ENCODE measurements at regions not wholly inside any gene's neighbourhood (a gene's known extent, or its start where the extent isn't known, plus 50 kb on each side); places are given as distances from the start of the nearest gene placed in this dataset.

- no peaks in the 10 kb centered on the region for H3K79me2 ChIP-seq (ENCODE audit: low read length)
- TF ChIP-seq EZH2phosphoT487 (IDR thresholded peaks at IDR 0.05; ENCODE audit: low read length) (no peak), CTCF (IDR thresholded peaks at IDR 0.05; ENCODE audit: low read length) (no peak), EZH2 (optimal IDR thresholded peaks at IDR 0.05; ENCODE audit: low read depth, low read length) (no peak)
- H3K27ac ChIP-seq (ENCODE audit: low read length) = no peak overlapping the region
- no peaks in the 10 kb centered on the region for H3K9me2 ChIP-seq (replicated peaks; ENCODE audit: insufficient read depth, low read length)
- H3K27me3 ChIP-seq (replicated peaks; ENCODE audit: insufficient read depth, low read length) = no peaks in the 10 kb centered on the region
- H4K20me1 ChIP-seq (ENCODE audit: insufficient read depth, low read length) = no peaks in the 10 kb centered on the region
- no peaks in the 10 kb centered on the region for H3K9me3 ChIP-seq (replicated peaks; ENCODE audit: insufficient read depth, low read length)
- H3K36me3 ChIP-seq (replicated peaks; ENCODE audit: insufficient read depth, low read length) = no peaks in the 10 kb centered on the region
- H3K4me2 ChIP-seq (ENCODE audit: low read depth, low read length) = no peak overlapping the region
- H2AFZ ChIP-seq (ENCODE audit: low read length) = no peak overlapping the region
- H3K4me3 ChIP-seq (ENCODE audit: low read length) = no peak overlapping the region
- H3F3A ChIP-seq (ENCODE audit: insufficient read depth, low read length) = no peaks in the 10 kb centered on the region
- no peak overlapping the region for H3K9ac ChIP-seq (ENCODE audit: low read length)
- no peaks in the 10 kb centered on the region for H3K4me1 ChIP-seq (ENCODE audit: low read length)
- no peak for DNase-seq
Observed at GRCh38 chr2:58900246-58901027, 659.3 kb upstream of the FANCL start.

GRCh38 chr2:58899692-58900091 lies 658.6 kb upstream of the FANCL start:
- no peaks in the 10 kb centered on the region for H3F3A ChIP-seq (ENCODE audit: insufficient read depth, low read length)
- no peaks in the 10 kb centered on the region for H3K4me1 ChIP-seq (ENCODE audit: low read length)
- no peaks in the 10 kb centered on the region for H3K9me2 ChIP-seq (replicated peaks; ENCODE audit: insufficient read depth, low read length)
- H3K4me2 ChIP-seq (ENCODE audit: low read depth, low read length) = no peak overlapping the region
- no peaks in the 10 kb centered on the region for H4K20me1 ChIP-seq (ENCODE audit: insufficient read depth, low read length)
- H3K9me3 ChIP-seq (replicated peaks; ENCODE audit: insufficient read depth, low read length) = no peaks in the 10 kb centered on the region
- H3K36me3 ChIP-seq (replicated peaks; ENCODE audit: insufficient read depth, low read length) = no peaks in the 10 kb centered on the region
- no peaks in the 10 kb centered on the region for H3K79me2 ChIP-seq (ENCODE audit: low read length)
- DNase-seq = no peak
- no peaks in the 10 kb centered on the region for H3K27me3 ChIP-seq (replicated peaks; ENCODE audit: insufficient read depth, low read length)
- no peak overlapping the region for H3K4me3 ChIP-seq (ENCODE audit: low read length)
- no peak overlapping the region for H3K27ac ChIP-seq (ENCODE audit: low read length)
- no peak overlapping the region for H3K9ac ChIP-seq (ENCODE audit: low read length)
- TF ChIP-seq CTCF (IDR thresholded peaks at IDR 0.05; ENCODE audit: low read length) (no peak), EZH2 (optimal IDR thresholded peaks at IDR 0.05; ENCODE audit: low read depth, low read length) (no peak), EZH2phosphoT487 (IDR thresholded peaks at IDR 0.05; ENCODE audit: low read length) (no peak)
- H2AFZ ChIP-seq (ENCODE audit: low read length) = no peak overlapping the region

DNA sequence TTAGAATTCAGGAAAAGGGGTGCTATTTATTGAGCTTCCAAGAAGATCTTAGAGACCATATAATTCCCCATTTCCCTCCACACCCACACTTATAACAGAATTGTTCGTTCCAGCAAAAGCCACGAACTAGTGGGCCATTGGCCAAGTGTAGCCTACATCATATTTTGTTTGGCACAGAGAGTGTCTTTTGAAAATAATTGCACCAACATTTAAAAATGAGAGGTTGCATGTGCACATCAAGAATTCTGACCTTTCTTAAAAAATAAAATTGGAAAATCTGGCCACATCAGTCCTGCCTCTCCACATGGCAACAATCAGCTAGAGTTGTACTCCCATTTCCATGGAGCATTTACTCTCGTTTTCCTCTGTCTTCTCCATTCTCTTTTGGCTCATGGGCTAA lies 655.5 kb upstream of the FANCL start:
- TF ChIP-seq CTCF (IDR thresholded peaks at IDR 0.05; ENCODE audit: low read length) (no peak), EZH2 (optimal IDR thresholded peaks at IDR 0.05; ENCODE audit: low read depth, low read length) (no peak), EZH2phosphoT487 (IDR thresholded peaks at IDR 0.05; ENCODE audit: low read length) (no peak)
- Histone ChIP-seq H2AFZ (ENCODE audit: low read length) (no peak overlapping the region), H4K20me1 (ENCODE audit: insufficient read depth, low read length) (no peaks in the 10 kb centered on the region), H3K27ac (ENCODE audit: low read length) (no peak overlapping the region), H3K9ac (ENCODE audit: low read length) (no peak overlapping the region), H3K4me3 (ENCODE audit: low read length) (no peak overlapping the region), H3K4me2 (ENCODE audit: low read depth, low read length) (no peak overlapping the region), H3F3A (ENCODE audit: insufficient read depth, low read length) (no peaks in the 10 kb centered on the region), H3K27me3 (replicated peaks; ENCODE audit: insufficient read depth, low read length) (no peaks in the 10 kb centered on the region), H3K9me2 (replicated peaks; ENCODE audit: insufficient read depth, low read length) (no peaks in the 10 kb centered on the region), H3K79me2 (ENCODE audit: low read length) (no peaks in the 10 kb centered on the region), H3K9me3 (replicated peaks; ENCODE audit: insufficient read depth, low read length) (no peaks in the 10 kb centered on the region), H3K4me1 (ENCODE audit: low read length) (no peaks in the 10 kb centered on the region), H3K36me3 (replicated peaks; ENCODE audit: insufficient read depth, low read length) (no peaks in the 10 kb centered on the region)
- no peak for DNase-seq

All from MM.1S (cell line).